Lung (tissue), 11 donors: ENCODE measurements at regions not wholly inside any gene's neighbourhood (a gene's known extent, or its start where the extent isn't known, plus 50 kb on each side); places are given as distances from the start of the nearest gene placed in this dataset.

Experiments used
- ATAC-seq: fragments of 200-7000 bp; cut with Tn5 transposase; one replicate; pipeline ENCODE4 v1.9.1; 2020; ENCODE audit warnings: moderate number of reproducible peaks; ENCODE audit not compliant: insufficient read depth, low FRiP score
- DNase-seq, 3 donors: peaks; one replicate each; pipeline ENCODE4 v3.0.0-alpha.2; 2013 to 2017
- H3K27ac ChIP-seq, 2 donors: one replicate each; pipeline ENCODE4 v1.5.1; 2013; ENCODE audit warnings: mild to moderate bottlenecking in 2 of 2, moderate library complexity in 2 of 2, control low read depth in 1 of 2, inconsistent platforms in 1 of 2, low read depth in 1 of 2, low read length in 1 of 2
- H3K27me3 ChIP-seq, 3 donors: one replicate each; pipeline ENCODE4 v1.5.1; 2013; ENCODE audit warnings: low read length in 2 of 3; ENCODE audit not compliant: control insufficient read depth in 3 of 3, insufficient read depth in 3 of 3
- H3K36me3 ChIP-seq, 4 donors: one replicate each; pipeline ENCODE4 v1.5.1; 2013; ENCODE audit warnings: low read length in 4 of 4, mild to moderate bottlenecking in 1 of 4, moderate library complexity in 1 of 4; ENCODE audit not compliant: control insufficient read depth in 4 of 4, insufficient read depth in 4 of 4
- H3K4me1 ChIP-seq, 5 donors: one replicate each; pipeline ENCODE4 v1.5.1; 2013; ENCODE audit warnings: low read length in 5 of 5, mild to moderate bottlenecking in 2 of 5, moderate library complexity in 1 of 5; ENCODE audit not compliant: control insufficient read depth in 5 of 5, insufficient read depth in 5 of 5
- H3K4me3 ChIP-seq: one replicate; pipeline ENCODE4 v1.5.1; 2013; ENCODE audit warnings: mild to moderate bottlenecking, control low read depth, moderate library complexity
- H3K9ac ChIP-seq, 2 donors: one replicate each; pipeline ENCODE4 v1.5.1; 2013; ENCODE audit warnings: low read length in 2 of 2, control low read depth in 1 of 2; ENCODE audit not compliant: insufficient read depth in 1 of 2
- H3K9me3 ChIP-seq, 4 donors: one replicate each; pipeline ENCODE4 v1.5.1; 2013; ENCODE audit warnings: low read length in 3 of 4, mild to moderate bottlenecking in 1 of 4, moderate library complexity in 1 of 4; ENCODE audit not compliant: control insufficient read depth in 4 of 4, insufficient read depth in 3 of 4
- CTCF ChIP-seq: IDR thresholded peaks from 2 replicates; pipeline ENCODE4 v1.5.1; 2012; ENCODE audit warnings: mild to moderate bottlenecking; ENCODE audit errors: control extremely low read depth, extremely low read depth
- WGBS, 2 donors: extraction: QIAGEN DNeasy Blood & Tissue Kit; methylation state at CpG; one replicate each; pipeline ENCODE4 v1.1.7; 2013; 5-methylcytosine and 5-hydroxymethylcytosine counted together
- donor health status: control.
- donor health status: control.
- donor health status: Bipolar disorder and iron deficiency.
- donor health status: healthy.
- donor health status: DM: yes; HTN: yes; CAD: no.

GRCh38 chr10:28381903-28382347 lies 79.1 kb upstream of the MPP7 start:
- no peak overlapping the region for H3K9ac ChIP-seq
- peak; percentile 93 for TF ChIP-seq CTCF
- DNase-seq: peak; percentile 87 to 93 (median 89)
- WGBS, 2 donors: 38 to 41% methylated on average over 12 of the region's 12 CpGs
- H3K4me3 ChIP-seq: no peak overlapping the region
- H3K4me1 ChIP-seq: peaks cover 0 to 2% (median 0%) of the 10 kb centered on the region in 5 donors
- H3K9me3 ChIP-seq: no peaks in the 10 kb centered on the region
- peak; percentile 92 for ATAC-seq
- H3K27ac ChIP-seq: no peak overlapping the region
- no peaks in the 10 kb centered on the region for H3K36me3 ChIP-seq
- H3K27me3 ChIP-seq: peaks cover 0 to 3% (median 0%) of the 10 kb centered on the region in 3 donors

GRCh38 chr10:28382525-28383269 lies 79.8 kb upstream of the MPP7 start:
- ATAC-seq (no peak), DNase-seq (no peak)
- no peaks in the 10 kb centered on the region for H3K9me3 ChIP-seq
- no peaks in the 10 kb centered on the region for H3K36me3 ChIP-seq
- peaks cover 0 to 3% (median 0%) of the 10 kb centered on the region in 3 donors for H3K27me3 ChIP-seq
- 69 to 88% methylated on average over 13 of the region's 13 CpGs for WGBS, 2 donors
- no peak overlapping the region for H3K9ac ChIP-seq
- H3K4me1 ChIP-seq: peaks cover 0 to 2% (median 0%) of the 10 kb centered on the region in 5 donors
- H3K27ac ChIP-seq: no peak overlapping the region
- no peak for TF ChIP-seq CTCF
- H3K4me3 ChIP-seq: no peak overlapping the region

- peaks cover 0 to 3% (median 0%) of the 10 kb centered on the region in 3 donors for H3K27me3 ChIP-seq
- no peak overlapping the region for H3K27ac ChIP-seq
- TF ChIP-seq CTCF: no peak
- H3K4me1 ChIP-seq: no peaks in the 10 kb centered on the region
- 93 to 98% methylated on average over 2 of the region's 2 CpGs for WGBS, 2 donors
- no peaks in the 10 kb centered on the region for H3K36me3 ChIP-seq
- no peak for ATAC-seq
- DNase-seq: no peak
- H3K9ac ChIP-seq: no peak overlapping the region
- no peak overlapping the region for H3K4me3 ChIP-seq
- no peaks in the 10 kb centered on the region for H3K9me3 ChIP-seq
These were observed 81.7 kb upstream of the MPP7 start for GRCh38 chr10:28384557-28384956.
